ENCODE measurements at regions not wholly inside any gene's neighbourhood (a gene's known extent, or its start where the extent isn't known, plus 50 kb on each side); places are given as distances from the start of the nearest gene placed in this dataset.

GRCh38 chr4:181484396-181484795 is 758.8 kb upstream of the TENM3 start:
- no peak overlapping the region for H2AFZ ChIP-seq (ENCODE audit: low read depth, low read length)
- H3K4me1 Mint-ChIP-seq (ENCODE audit: low read depth, unreplicated experiment) = no peaks in the 10 kb centered on the region
- no peaks in the 10 kb centered on the region for H3K27me3 Mint-ChIP-seq (ENCODE audit: low read depth, unreplicated experiment)
- H3K9me3 Mint-ChIP-seq (ENCODE audit: unreplicated experiment) = no peaks in the 10 kb centered on the region
- no peaks in the 10 kb centered on the region for H3K4me1 ChIP-seq (ENCODE audit: insufficient read depth, low read length)
- H3K9me3 ChIP-seq (ENCODE audit: insufficient read depth, low read depth, low read length) = no peaks in the 10 kb centered on the region
- H3K27me3 ChIP-seq (ENCODE audit: insufficient read depth, low read length) = no peaks in the 10 kb centered on the region
- no peak overlapping the region for H3K4me3 Mint-ChIP-seq (ENCODE audit: unreplicated experiment)
- no peak overlapping the region for H3K27ac Mint-ChIP-seq (ENCODE audit: unreplicated experiment)
- DNase-seq (ENCODE audit: low read depth) (no peak), FAIRE-seq (no peak)
- no peaks in the 10 kb centered on the region for H3K36me3 Mint-ChIP-seq (ENCODE audit: low read depth, unreplicated experiment)
- no peaks in the 10 kb centered on the region for H3K79me2 ChIP-seq (ENCODE audit: insufficient read depth, low read length)
- H3K36me3 ChIP-seq (ENCODE audit: insufficient read depth, low read length) = no peaks in the 10 kb centered on the region
- no peak overlapping the region for H3K27ac ChIP-seq (ENCODE audit: low read depth, low read length)
- H3K9ac ChIP-seq (ENCODE audit: low read length) = no peak overlapping the region
- H4K20me1 ChIP-seq (ENCODE audit: insufficient read depth, low read length) = no peaks in the 10 kb centered on the region
- TF ChIP-seq CTCF (IDR thresholded peaks at IDR 0.05; ENCODE audit: insufficient read depth, low read depth, low read length) (no peak), EZH2 (IDR thresholded peaks at IDR 0.05; ENCODE audit: insufficient read depth, low read length) (no peak)
- no peak overlapping the region for H3K4me3 ChIP-seq (ENCODE audit: insufficient read depth, low read depth, low read length)
- H3K4me2 ChIP-seq (ENCODE audit: low read length) = no peak overlapping the region

- H3K4me1 Mint-ChIP-seq (ENCODE audit: low read depth, unreplicated experiment) = no peaks in the 10 kb centered on the region
- TF ChIP-seq CTCF (IDR thresholded peaks at IDR 0.05; ENCODE audit: insufficient read depth, low read depth, low read length) (no peak), EZH2 (IDR thresholded peaks at IDR 0.05; ENCODE audit: insufficient read depth, low read length) (no peak)
- Histone ChIP-seq H3K4me3 (ENCODE audit: insufficient read depth, low read depth, low read length) (no peak overlapping the region), H3K79me2 (ENCODE audit: insufficient read depth, low read length) (no peaks in the 10 kb centered on the region), H3K36me3 (ENCODE audit: insufficient read depth, low read length) (no peaks in the 10 kb centered on the region), H3K9me3 (ENCODE audit: insufficient read depth, low read depth, low read length) (no peaks in the 10 kb centered on the region), H3K27me3 (ENCODE audit: insufficient read depth, low read length) (no peaks in the 10 kb centered on the region), H4K20me1 (ENCODE audit: insufficient read depth, low read length) (no peaks in the 10 kb centered on the region), H3K4me1 (ENCODE audit: insufficient read depth, low read length) (no peaks in the 10 kb centered on the region), H2AFZ (ENCODE audit: low read depth, low read length) (no peak overlapping the region), H3K27ac (ENCODE audit: low read depth, low read length) (no peak overlapping the region), H3K9ac (ENCODE audit: low read length) (no peak overlapping the region), H3K4me2 (ENCODE audit: low read length) (no peak overlapping the region)
- no peak for FAIRE-seq
- H3K36me3 Mint-ChIP-seq (ENCODE audit: low read depth, unreplicated experiment) = no peaks in the 10 kb centered on the region
- H3K27me3 Mint-ChIP-seq (ENCODE audit: low read depth, unreplicated experiment) = no peaks in the 10 kb centered on the region
- H3K27ac Mint-ChIP-seq (ENCODE audit: unreplicated experiment) = no peak overlapping the region
- DNase-seq (ENCODE audit: low read depth) = no peak
- H3K9me3 Mint-ChIP-seq (ENCODE audit: unreplicated experiment) = no peaks in the 10 kb centered on the region
- H3K4me3 Mint-ChIP-seq (ENCODE audit: unreplicated experiment) = no peak overlapping the region
Observed at GRCh38 chr4:181488926-181489325, 754.3 kb upstream of the TENM3 start.

- Mint-ChIP-seq H3K4me3 (ENCODE audit: unreplicated experiment) (no peak overlapping the region), H3K9me3 (ENCODE audit: unreplicated experiment) (peaks cover 3% of the 10 kb centered on the region), H3K36me3 (ENCODE audit: low read depth, unreplicated experiment) (no peaks in the 10 kb centered on the region), H3K27me3 (ENCODE audit: low read depth, unreplicated experiment) (no peaks in the 10 kb centered on the region), H3K27ac (ENCODE audit: unreplicated experiment) (no peak overlapping the region), H3K4me1 (ENCODE audit: low read depth, unreplicated experiment) (no peaks in the 10 kb centered on the region)
- Histone ChIP-seq H3K27me3 (ENCODE audit: insufficient read depth, low read length) (no peaks in the 10 kb centered on the region), H4K20me1 (ENCODE audit: insufficient read depth, low read length) (no peaks in the 10 kb centered on the region), H3K4me2 (ENCODE audit: low read length) (no peak overlapping the region), H3K4me1 (ENCODE audit: insufficient read depth, low read length) (no peaks in the 10 kb centered on the region), H3K9me3 (ENCODE audit: insufficient read depth, low read depth, low read length) (no peaks in the 10 kb centered on the region), H3K9ac (ENCODE audit: low read length) (no peak overlapping the region), H3K79me2 (ENCODE audit: insufficient read depth, low read length) (no peaks in the 10 kb centered on the region), H3K4me3 (ENCODE audit: insufficient read depth, low read depth, low read length) (no peak overlapping the region), H2AFZ (ENCODE audit: low read depth, low read length) (no peak overlapping the region), H3K27ac (ENCODE audit: low read depth, low read length) (no peak overlapping the region), H3K36me3 (ENCODE audit: insufficient read depth, low read length) (no peaks in the 10 kb centered on the region)
- FAIRE-seq (no peak), DNase-seq (ENCODE audit: low read depth) (no peak)
- TF ChIP-seq EZH2 (IDR thresholded peaks at IDR 0.05; ENCODE audit: insufficient read depth, low read length) (no peak), CTCF (IDR thresholded peaks at IDR 0.05; ENCODE audit: insufficient read depth, low read depth, low read length) (no peak)
Observed at GRCh38 chr4:181498148-181498547, 745.1 kb upstream of the TENM3 start.
